Mammary epithelial cell (primary cell): ENCODE measurements at regions not wholly inside any gene's neighbourhood (a gene's known extent, or its start where the extent isn't known, plus 50 kb on each side); places are given as distances from the start of the nearest gene placed in this dataset.

Source experiments
- CTCF ChIP-seq, 2 donors: IDR thresholded peaks in 1 of 2; conservative IDR thresholded peaks in 1 of 2; 2 replicates each; pipeline ENCODE4 v1.5.1; 2011 to 2012; ENCODE audit warnings: inconsistent platforms in 2 of 2, low read length in 2 of 2, mild to moderate bottlenecking in 2 of 2, control low read depth in 1 of 2, low read depth in 1 of 2; ENCODE audit not compliant: insufficient read depth in 1 of 2; ENCODE audit errors: extremely low read depth in 1 of 2
- EZH2 ChIP-seq: IDR thresholded peaks from 2 replicates; pipeline ENCODE4 v1.6.1; 2012; ENCODE audit warnings: low read length, inconsistent platforms, borderline replicate concordance

DNA sequence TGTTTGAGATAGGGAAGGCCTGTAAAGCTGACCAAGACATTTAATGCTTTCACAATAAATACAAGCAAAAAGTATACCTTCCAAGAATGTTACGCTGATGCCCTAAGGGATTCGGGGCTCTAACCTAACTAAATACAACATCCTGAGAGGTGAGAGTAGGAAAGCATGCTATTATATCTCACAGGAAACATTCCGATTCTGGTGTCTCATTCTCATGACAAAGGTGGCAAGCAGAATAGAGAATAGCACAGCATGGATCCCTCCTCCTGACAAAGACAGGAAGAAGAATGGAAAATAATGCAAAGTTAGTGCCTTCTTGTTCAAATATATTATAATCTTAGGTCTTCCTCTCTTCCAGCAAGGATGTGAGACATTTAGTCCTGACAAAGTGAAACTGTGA is 504.3 kb downstream of the TFEC start:
- no peak for TF ChIP-seq CTCF (conservative IDR thresholded peaks at IDR 0.05 in 1 of 2, IDR thresholded peaks at IDR 0.05 in 1 of 2; ENCODE audit: extremely low read depth in 1 of 2, insufficient read depth in 1 of 2, low read depth in 1 of 2, low read length in 2 of 2)
- TF ChIP-seq EZH2, result no peak
